Esophagus muscularis mucosa (tissue), 4 donors: ENCODE measurements at regions not wholly inside any gene's neighbourhood (a gene's known extent, or its start where the extent isn't known, plus 50 kb on each side); places are given as distances from the start of the nearest gene placed in this dataset.

Experiments
- DNase-seq: peaks from one replicate; pipeline ENCODE4 v3.0.0-alpha.2; 2017; ENCODE audit errors: extremely low spot score
- H3K27ac ChIP-seq, 4 donors: fragments of 200-600 bp; sonication (generic); replicated peaks in 1 of 4; 1 replicate in 3 of 4; 2 replicates in 1 of 4; pipeline ENCODE4 v1.5.1; 2016 to 2019; ENCODE audit warnings: mild to moderate bottlenecking in 1 of 4
- H3K27me3 ChIP-seq, 4 donors: fragments of 200-600 bp; sonication (generic); one replicate each; pipeline versions ENCODE4 v1.5.1 to v1.6.0; 2016 to 2019
- H3K36me3 ChIP-seq, 4 donors: fragments of 200-600 bp; sonication (generic); one replicate each; pipeline ENCODE4 v1.5.1; 2016 to 2019
- H3K4me1 ChIP-seq, 4 donors: fragments of 200-600 bp; sonication (generic); one replicate each; pipeline ENCODE4 v1.5.1; 2016 to 2019
- H3K4me3 ChIP-seq, 4 donors: fragments of 200-600 bp; sonication (generic); 1 replicate in 2 of 4; 2 replicates in 2 of 4; pipeline ENCODE4 v1.5.1; 2016 to 2019; ENCODE audit warnings: mild to moderate bottlenecking in 4 of 4, moderate library complexity in 1 of 4
- H3K9me3 ChIP-seq, 4 donors: fragments of 200-600 bp; sonication (generic); 1 replicate in 3 of 4; 2 replicates in 1 of 4; pipeline ENCODE4 v1.5.1; 2016 to 2019
- CTCF ChIP-seq, 3 experiments: fragments of 200-600 bp in 2 of 3; fragments of 450-650 bp in 1 of 3; sonication (generic) in 2 of 3; IDR thresholded peaks; one replicate each; pipeline ENCODE4 v1.5.1; 2017 to 2019; ENCODE audit warnings: antibody characterized with exemption in 3 of 3, mild to moderate bottlenecking in 2 of 3, moderate library complexity in 1 of 3
- EP300 ChIP-seq: sonication (generic); formaldehyde crosslinking; IDR thresholded peaks from one replicate; pipeline ENCODE4 v1.6.1; 2017; ENCODE audit warnings: antibody characterized with exemption
- POLR2A ChIP-seq: fragments of 450-650 bp; IDR thresholded peaks from one replicate; pipeline ENCODE4 v1.6.1; 2017; ENCODE audit warnings: antibody characterized with exemption, moderate library complexity, mild to moderate bottlenecking, low read depth
- POLR2AphosphoS5 ChIP-seq, 2 donors: sonication (generic); formaldehyde crosslinking; IDR thresholded peaks; one replicate each; pipeline ENCODE4 v1.6.1; 2017; ENCODE audit warnings: antibody characterized with exemption in 2 of 2
- WGBS: methylation state at CpG from one replicate; pipeline ENCODE4 v1.1.5; 2018; 5-methylcytosine and 5-hydroxymethylcytosine counted together
- intact Hi-C: fragments of 100-400 bp; cut with DNase I; formaldehyde crosslinking; loops from one replicate; pipeline ENCODE4 v1.15.1; 2023

- no peaks in the 10 kb centered on the region for H3K36me3 ChIP-seq
- DNase-seq: no peak
- no peak overlapping the region for H3K4me3 ChIP-seq
- no peaks in the 10 kb centered on the region for H3K27me3 ChIP-seq
- intact Hi-C loops: no loop called here
- peaks cover 0 to 5% (median 0%) of the 10 kb centered on the region in 4 donors for H3K4me1 ChIP-seq
- TF ChIP-seq POLR2A (no peak), POLR2AphosphoS5 (IDR thresholded peaks at IDR 0.05) (no peak), EP300 (no peak), CTCF (IDR thresholded peaks at IDR 0.05) (no peak)
- H3K9me3 ChIP-seq: no peaks in the 10 kb centered on the region
- WGBS: 68% methylated on average over 1 of the region's 1 CpG
- H3K27ac ChIP-seq: no peak overlapping the region
Measured at GRCh38 chr14:49056021-49056420, 530.2 kb downstream of the RPS29 start.

- peaks cover 0 to 5% (median 0%) of the 10 kb centered on the region in 4 donors for H3K4me1 ChIP-seq
- no peaks in the 10 kb centered on the region for H3K9me3 ChIP-seq
- intact Hi-C loops: no loop called here
- no peak for DNase-seq
- H3K27me3 ChIP-seq: no peaks in the 10 kb centered on the region
- H3K4me3 ChIP-seq: no peak overlapping the region
- TF ChIP-seq POLR2A: no peak
- TF ChIP-seq POLR2AphosphoS5 (IDR thresholded peaks at IDR 0.05): no peak
- no peak for TF ChIP-seq CTCF (IDR thresholded peaks at IDR 0.05)
- no peak for TF ChIP-seq EP300
- WGBS: 41% methylated on average over 2 of the region's 2 CpGs
- H3K27ac ChIP-seq: no peak overlapping the region
- H3K36me3 ChIP-seq: no peaks in the 10 kb centered on the region
Measured at GRCh38 chr14:49052521-49052920, 533.7 kb downstream of the RPS29 start.

GRCh38 chr14:49051328-49052060, 534.7 kb downstream of the RPS29 start:
- Histone ChIP-seq H3K4me3 (no peak overlapping the region), H3K9me3 (no peaks in the 10 kb centered on the region), H3K4me1 (peaks cover 0 to 5% (median 0%) of the 10 kb centered on the region in 4 donors), H3K27me3 (no peaks in the 10 kb centered on the region), H3K36me3 (no peaks in the 10 kb centered on the region), H3K27ac (no peak overlapping the region)
- TF ChIP-seq CTCF (IDR thresholded peaks at IDR 0.05) (no peak), EP300 (no peak), POLR2AphosphoS5 (IDR thresholded peaks at IDR 0.05) (no peak), POLR2A (no peak)
- no peak for DNase-seq
- WGBS: 71% methylated on average over 4 of the region's 4 CpGs
- intact Hi-C loops: no loop called here

- Histone ChIP-seq H3K9me3 (no peaks in the 10 kb centered on the region), H3K27ac (no peak overlapping the region), H3K27me3 (no peaks in the 10 kb centered on the region), H3K4me3 (no peak overlapping the region), H3K36me3 (no peaks in the 10 kb centered on the region), H3K4me1 (peaks cover 0 to 5% (median 0%) of the 10 kb centered on the region in 4 donors)
- TF ChIP-seq CTCF (IDR thresholded peaks at IDR 0.05) (no peak), EP300 (no peak), POLR2A (no peak), POLR2AphosphoS5 (IDR thresholded peaks at IDR 0.05) (no peak)
- DNase-seq: no peak
- intact Hi-C loops: no loop called here
- WGBS: 53% methylated on average over 2 of the region's 2 CpGs
Measured at GRCh38 chr14:49050822-49051221, 535.4 kb downstream of the RPS29 start.

- TF ChIP-seq POLR2AphosphoS5 (IDR thresholded peaks at IDR 0.05): no peak
- TF ChIP-seq POLR2A: no peak
- no peak for TF ChIP-seq EP300
- TF ChIP-seq CTCF (IDR thresholded peaks at IDR 0.05): no peak
Measured at GRCh38 chr14:49049711-49050110, 536.5 kb downstream of the RPS29 start.

More at GRCh38 chr14:49049711-49050110, 536.5 kb downstream of the RPS29 start:
- Histone ChIP-seq H3K9me3 (no peaks in the 10 kb centered on the region), H3K27me3 (no peaks in the 10 kb centered on the region), H3K27ac (no peak overlapping the region), H3K4me1 (peaks cover 0 to 5% (median 0%) of the 10 kb centered on the region in 4 donors), H3K36me3 (no peaks in the 10 kb centered on the region), H3K4me3 (no peak overlapping the region)
- intact Hi-C loops: no loop called here
- DNase-seq: no peak
